ENCODE measurements at regions not wholly inside any gene's neighbourhood (a gene's known extent, or its start where the extent isn't known, plus 50 kb on each side); places are given as distances from the start of the nearest gene placed in this dataset.
"Not testable (repeated sequence)": the region's sequence is repeated elsewhere in the genome, so short reads cannot be mapped to it uniquely, and the experiment has no call there.

GRCh38 chr3:137641879-137642704 lies 122.0 kb upstream of the SOX14 start:
- no peak for DNase-seq

DNA sequence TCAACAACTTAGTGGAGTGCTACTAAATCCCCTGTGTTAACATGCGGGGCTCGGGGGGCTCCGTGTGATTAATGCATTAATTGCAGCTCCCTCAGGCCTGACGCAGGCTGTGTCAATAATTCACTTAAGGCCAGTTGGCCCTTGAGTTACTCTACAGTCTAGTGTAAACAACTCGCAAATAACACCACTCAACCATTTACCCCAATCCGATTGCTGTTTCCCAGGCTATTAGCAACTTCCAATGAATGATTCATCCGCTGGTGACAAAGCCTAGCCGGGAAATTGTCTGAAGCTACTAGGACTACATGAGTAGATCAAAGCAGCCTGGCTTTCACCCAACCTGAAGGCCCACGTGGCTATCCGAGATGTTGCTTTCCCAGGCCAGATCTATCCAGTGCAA lies 121.3 kb upstream of the SOX14 start:
- peak; percentile 94 for DNase-seq

- DNase-seq: peak; percentile 39
Measured at GRCh38 chr3:137647179-137647578, 116.9 kb upstream of the SOX14 start.

DNA sequence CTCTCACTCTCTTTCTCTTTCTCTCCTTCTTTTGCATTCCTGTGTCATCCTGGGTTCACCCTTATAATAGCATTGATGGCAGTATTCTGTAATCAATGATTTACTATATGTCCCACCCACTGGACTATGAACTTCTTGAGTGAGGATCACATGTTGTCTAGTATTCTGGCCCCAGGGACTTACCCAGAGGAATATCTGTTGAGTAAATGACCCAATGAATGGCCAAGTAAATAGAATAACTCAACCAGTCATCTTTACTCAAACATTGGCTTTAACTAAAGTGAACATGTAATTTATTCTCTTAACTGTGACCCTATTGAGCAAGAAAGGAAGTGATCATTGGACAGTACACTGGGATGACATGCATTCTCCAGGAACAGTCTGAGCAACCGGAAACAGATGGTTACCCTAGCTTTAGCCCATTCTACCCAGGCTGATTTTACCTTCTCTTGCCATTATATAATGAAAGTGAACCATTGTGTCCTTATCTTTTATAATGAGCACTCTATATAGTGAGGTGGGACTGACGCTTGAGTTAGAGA lies 94.5 kb upstream of the SOX14 start:
- peak; percentile 89 for DNase-seq

DNA sequence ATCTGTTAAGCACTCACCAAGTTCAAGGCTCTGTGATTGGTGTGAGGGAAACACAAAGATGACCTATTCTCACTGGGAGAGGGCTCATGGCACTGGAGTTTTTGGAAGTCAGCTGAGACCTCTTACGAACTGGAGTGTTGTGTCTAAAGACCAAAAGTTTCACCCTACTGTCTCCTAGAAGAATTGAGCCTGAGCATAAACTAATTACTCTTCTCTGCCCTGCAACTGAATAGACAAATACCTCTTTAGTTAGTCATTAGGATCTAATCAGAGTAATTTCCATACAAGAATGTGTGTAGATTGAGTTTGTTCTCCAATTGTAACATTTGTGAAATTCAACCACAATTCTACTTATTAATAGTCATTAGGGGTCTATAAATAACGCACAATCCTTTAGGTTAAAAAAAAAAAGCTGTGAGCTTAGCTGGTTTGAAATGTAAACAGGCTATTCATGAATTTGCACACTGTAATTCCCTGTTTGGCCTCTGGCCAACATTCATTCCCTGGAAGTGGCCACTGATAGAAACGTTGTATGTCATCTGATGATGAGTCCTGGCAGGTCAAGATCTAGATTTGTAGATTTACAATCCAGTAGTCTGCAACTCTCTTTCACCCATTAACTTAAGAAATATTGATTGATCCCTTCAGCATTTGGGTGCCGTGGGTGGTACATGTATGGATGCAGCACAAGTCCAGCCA lies 76.8 kb upstream of the SOX14 start:
- peak; percentile 58 for DNase-seq

DNA sequence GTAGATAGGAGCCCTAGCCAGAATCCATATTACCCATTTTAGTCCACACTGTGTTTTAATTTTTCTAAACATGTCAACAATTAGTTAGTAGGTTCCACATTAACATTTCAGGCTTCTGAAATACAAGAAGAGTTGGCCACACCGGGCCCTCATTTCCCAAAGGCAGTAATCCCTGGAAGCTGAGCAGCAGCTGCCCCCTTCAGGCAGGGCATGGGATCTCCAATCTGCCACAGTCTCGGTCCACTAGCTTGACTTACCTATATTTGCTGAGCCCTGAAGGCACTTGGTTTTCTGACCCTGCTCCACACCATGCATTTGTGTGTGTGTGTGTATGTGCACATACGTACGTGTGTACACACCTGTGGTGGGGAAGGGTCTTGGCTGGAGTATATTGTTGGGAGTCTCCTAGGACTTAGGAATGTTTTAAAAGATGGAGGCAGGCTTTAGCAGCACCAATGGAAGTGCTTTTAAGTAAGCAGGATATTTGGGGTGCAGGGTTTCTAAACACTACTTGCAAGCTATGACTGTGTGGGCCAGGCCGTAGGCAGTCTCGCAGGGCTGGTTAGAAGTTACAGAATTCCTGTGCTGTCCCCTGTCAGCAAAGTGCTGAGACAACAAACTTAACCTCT lies 71.2 kb upstream of the SOX14 start:
- peak; percentile 76 for DNase-seq

DNA sequence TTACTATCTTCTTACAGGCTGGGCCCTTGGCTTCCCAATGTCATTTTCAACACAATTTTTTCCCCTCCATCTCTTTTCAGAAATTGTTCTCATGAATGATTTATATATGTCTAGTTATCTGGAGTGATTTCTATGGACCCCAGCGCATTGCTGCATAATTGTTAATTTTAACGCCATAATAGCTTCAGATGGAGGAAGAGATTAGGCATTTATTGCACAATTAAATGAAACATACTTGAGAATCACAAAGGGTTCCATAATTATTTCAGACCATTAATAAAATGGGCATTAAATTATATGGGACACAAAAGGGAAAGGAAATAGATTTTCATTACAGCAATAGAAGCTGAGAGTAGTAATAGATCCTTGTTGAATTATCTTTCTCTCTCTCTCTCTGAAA lies 70.3 kb upstream of the SOX14 start:
- DNase-seq: no peak

DNA sequence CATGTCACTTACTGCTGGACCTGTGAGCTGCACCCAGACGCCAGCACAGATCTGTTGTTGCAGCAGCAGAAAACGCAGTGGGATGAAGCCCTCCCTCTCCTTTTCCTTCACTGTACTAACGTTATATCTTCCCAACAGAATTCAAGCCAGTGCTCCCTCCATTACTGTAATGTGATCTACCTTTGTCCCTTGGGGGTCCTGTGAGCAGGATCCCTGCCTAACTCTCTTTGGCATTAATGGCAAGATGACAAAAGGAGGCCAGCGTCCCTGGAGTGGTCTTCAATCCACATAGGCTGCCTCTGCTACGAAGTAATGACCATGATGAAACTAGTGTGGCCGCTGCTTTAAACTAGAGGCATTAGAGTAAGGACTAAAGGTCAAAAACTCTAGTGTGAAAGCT lies 69.3 kb upstream of the SOX14 start:
- no peak for DNase-seq

- DNase-seq: no peak
Measured at GRCh38 chr3:137695351-137695750, 68.8 kb upstream of the SOX14 start.

DNA sequence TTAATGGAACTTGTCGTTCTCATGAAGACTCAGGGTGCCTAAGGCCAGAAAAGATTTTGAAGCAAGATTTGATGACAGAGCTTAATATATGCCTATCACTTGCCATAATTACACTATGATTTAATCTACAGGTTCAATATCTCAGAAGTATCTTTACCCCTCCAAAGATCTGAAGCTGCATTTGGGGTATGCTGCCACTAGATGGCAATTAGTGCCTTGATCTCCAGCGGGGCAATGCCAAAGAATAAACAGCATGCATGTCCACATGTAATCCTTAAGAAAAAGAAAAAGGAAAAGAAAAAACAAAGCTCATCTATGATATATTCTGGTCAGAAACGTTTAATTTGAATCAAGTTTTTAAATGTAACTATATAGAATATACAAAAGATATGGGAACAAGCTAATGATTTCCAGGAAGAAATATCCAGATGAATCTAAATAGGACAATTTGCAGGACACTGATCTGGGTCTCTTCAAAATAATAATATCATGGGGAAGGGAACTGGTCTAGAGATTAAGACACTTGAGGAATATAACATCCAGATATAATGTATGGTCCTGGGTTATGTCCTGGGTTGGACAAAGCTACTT lies 55.0 kb upstream of the SOX14 start:
- peak; percentile 65 for DNase-seq

- not testable (repeated sequence) for DNase-seq
Measured at GRCh38 chr3:137713965-137714364, 50.1 kb upstream of the SOX14 start.
